ENCODE measurements at regions not wholly inside any gene's neighbourhood (a gene's known extent, or its start where the extent isn't known, plus 50 kb on each side); places are given as distances from the start of the nearest gene placed in this dataset.
A peak's percentile ranks its signal among the peaks of the same experiment; 100 is the strongest.

DNA sequence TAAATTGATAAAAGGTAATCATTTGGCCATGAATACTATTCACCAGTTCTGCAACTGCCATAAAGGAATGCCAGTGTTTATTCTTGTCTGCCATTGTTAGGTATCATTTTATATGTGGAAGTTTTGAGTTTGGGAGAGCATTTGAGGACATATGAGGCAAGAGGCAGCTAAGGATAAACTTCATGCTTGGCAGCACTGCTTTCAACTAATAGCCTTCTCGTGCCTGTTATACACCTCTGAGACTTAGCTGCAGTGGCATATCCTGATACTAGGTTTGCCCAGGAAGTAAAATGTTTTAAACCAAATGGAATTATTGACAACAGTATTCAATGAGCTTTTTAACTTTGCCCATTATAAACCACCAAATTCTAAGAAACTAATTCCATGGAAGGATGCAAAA is 126.0 kb upstream of the DPH6 start:
- Mint-ChIP-seq H3K4me1 (ENCODE audit: low read depth) (peaks cover 10% of the 10 kb centered on the region), H3K4me3 (no peak overlapping the region), H3K36me3 (ENCODE audit: insufficient read depth) (no peaks in the 10 kb centered on the region), H3K27me3 (ENCODE audit: low read depth) (no peaks in the 10 kb centered on the region), H3K9me3 (no peaks in the 10 kb centered on the region)
- ATAC-seq (no peak), DNase-seq (no peak)

GRCh38 chr15:35673093-35673684 is 127.2 kb upstream of the DPH6 start:
- DNase-seq, result no peak
- Mint-ChIP-seq H3K36me3 (ENCODE audit: insufficient read depth) (no peaks in the 10 kb centered on the region), H3K4me1 (ENCODE audit: low read depth) (peaks cover 6% of the 10 kb centered on the region), H3K27me3 (ENCODE audit: low read depth) (peaks cover 2% of the 10 kb centered on the region), H3K4me3 (peak overlapping the region; percentile 59), H3K9me3 (no peaks in the 10 kb centered on the region)
- ATAC-seq, result peak; percentile 63 to 69

DNA sequence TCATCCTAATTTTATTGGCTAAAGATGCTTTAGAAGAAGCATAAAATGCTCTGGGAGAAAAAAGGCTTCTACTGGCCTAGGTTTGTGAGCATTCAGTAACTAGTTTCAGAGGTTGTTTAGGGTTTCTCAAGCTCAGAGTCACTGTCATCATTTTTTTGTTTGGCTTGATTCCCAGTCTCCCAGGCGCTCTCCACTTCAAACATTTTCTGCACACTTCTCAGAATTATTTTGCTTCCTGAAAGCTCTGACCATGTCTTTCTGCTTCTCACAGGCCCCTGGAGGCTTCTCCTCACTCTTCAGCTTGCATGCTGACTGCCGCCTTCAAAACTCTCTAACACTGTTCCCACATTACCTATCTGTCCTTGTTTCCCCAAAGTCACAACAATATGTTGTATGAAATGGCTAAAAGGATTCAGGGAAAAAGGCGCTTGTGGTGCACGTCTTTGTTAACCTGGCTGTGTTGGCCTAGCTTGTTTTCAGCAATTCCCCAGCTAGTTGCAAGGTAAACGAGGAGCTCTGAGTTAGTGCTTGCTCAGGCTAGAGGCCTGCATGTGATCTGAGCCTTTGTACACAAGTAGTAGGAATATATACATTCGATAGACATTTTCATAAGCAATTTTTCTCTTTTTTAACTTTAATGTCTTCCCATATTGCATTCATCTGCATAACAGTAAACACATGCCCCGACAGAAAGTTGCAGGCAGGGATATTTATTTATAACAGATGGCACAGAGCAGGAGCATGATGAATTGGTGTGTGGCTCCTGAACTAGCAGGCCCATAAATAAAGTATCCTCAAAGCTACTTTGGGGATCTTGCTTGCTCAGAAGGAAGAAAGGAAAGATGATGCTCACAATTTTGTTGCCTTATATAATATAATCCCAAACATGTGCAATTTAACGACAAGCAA is 129.2 kb upstream of the DPH6 start:
- H3K4me1 Mint-ChIP-seq (ENCODE audit: low read depth), result peaks cover 6% of the 10 kb centered on the region
- ATAC-seq (no peak), DNase-seq (no peak)
- H3K27me3 Mint-ChIP-seq (ENCODE audit: low read depth), result peaks cover 2% of the 10 kb centered on the region
- H3K4me3 Mint-ChIP-seq, result no peak overlapping the region
- H3K36me3 Mint-ChIP-seq (ENCODE audit: insufficient read depth), result no peaks in the 10 kb centered on the region
- no peaks in the 10 kb centered on the region for H3K9me3 Mint-ChIP-seq

DNA sequence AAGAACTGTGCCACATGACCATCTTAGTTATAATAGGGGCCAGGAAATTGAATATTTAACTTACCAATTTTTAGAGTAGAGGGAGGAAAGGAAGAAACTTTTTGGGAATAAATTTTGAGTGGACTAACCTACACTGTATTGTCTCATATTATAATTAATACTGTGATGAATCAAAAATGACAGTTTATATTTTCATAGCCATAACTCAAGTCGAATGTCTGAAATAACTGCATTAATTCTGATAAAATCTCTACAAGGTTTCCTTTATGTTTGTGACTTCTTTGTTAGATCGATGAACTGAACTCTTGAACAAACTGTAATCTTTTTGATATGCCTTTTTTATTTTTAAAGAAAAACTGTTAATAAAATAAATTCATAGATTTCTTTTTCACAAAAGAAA is 132.8 kb upstream of the DPH6 start:
- H3K27me3 Mint-ChIP-seq (ENCODE audit: low read depth), result peaks cover 2% of the 10 kb centered on the region
- H3K4me1 Mint-ChIP-seq (ENCODE audit: low read depth), result no peaks in the 10 kb centered on the region
- H3K4me3 Mint-ChIP-seq, result no peak overlapping the region
- ATAC-seq (no peak), DNase-seq (no peak)
- H3K9me3 Mint-ChIP-seq, result no peaks in the 10 kb centered on the region
- H3K36me3 Mint-ChIP-seq (ENCODE audit: insufficient read depth), result no peaks in the 10 kb centered on the region

DNA sequence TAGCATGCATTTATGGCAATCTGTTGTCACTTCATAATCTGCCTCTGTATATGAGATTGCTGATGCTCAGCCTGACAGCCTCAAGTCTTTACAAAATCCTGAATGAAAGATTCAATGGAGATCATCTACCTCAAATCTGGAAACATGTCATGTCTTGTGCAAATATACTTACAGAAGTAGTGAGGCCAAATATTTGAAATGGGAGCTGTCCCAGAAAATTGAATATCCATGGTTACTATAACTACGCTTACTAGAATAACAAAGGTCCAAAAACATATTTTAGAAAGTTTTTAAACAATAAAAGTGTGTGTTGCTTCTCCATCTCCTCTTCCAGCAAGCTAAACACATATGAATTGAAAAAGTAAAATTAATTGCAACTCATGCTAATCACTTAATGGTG is 133.2 kb upstream of the DPH6 start:
- DNase-seq, result no peak
- Mint-ChIP-seq H3K27me3 (ENCODE audit: low read depth) (peaks cover 2% of the 10 kb centered on the region), H3K36me3 (ENCODE audit: insufficient read depth) (no peaks in the 10 kb centered on the region), H3K9me3 (no peaks in the 10 kb centered on the region), H3K4me3 (no peak overlapping the region), H3K4me1 (ENCODE audit: low read depth) (no peaks in the 10 kb centered on the region)
- no peak for ATAC-seq

DNA sequence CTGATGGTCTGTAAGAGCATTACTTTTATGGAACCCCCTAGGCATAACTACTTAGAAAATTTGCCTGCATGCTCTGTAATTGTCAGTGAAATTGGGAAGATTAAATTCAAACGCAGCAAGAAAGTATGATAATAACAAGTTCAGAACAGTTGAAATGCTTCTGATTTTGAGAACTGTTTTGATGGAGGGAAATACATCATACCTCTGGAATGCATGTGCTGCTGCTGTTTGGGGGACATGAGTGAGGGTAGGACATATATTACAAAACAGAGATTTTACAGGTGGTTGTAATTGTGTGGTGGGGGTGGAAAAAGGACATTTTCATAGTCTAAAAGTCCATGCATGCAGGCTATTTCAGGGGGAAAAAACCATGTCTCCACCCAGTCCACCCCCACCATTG is 135.0 kb upstream of the DPH6 start:
- no peak for DNase-seq
- H3K36me3 Mint-ChIP-seq (ENCODE audit: insufficient read depth), result no peaks in the 10 kb centered on the region
- no peaks in the 10 kb centered on the region for H3K4me1 Mint-ChIP-seq (ENCODE audit: low read depth)
- H3K27me3 Mint-ChIP-seq (ENCODE audit: low read depth), result peaks cover 2% of the 10 kb centered on the region
- H3K9me3 Mint-ChIP-seq, result no peaks in the 10 kb centered on the region
- ATAC-seq, result no peak
- no peak overlapping the region for H3K4me3 Mint-ChIP-seq

- no peaks in the 10 kb centered on the region for H3K9me3 Mint-ChIP-seq
- no peak overlapping the region for H3K4me3 Mint-ChIP-seq
- peaks cover 8% of the 10 kb centered on the region for H3K27me3 Mint-ChIP-seq (ENCODE audit: low read depth)
- H3K4me1 Mint-ChIP-seq (ENCODE audit: low read depth), result no peaks in the 10 kb centered on the region
- DNase-seq (no peak), ATAC-seq (no peak)
- no peaks in the 10 kb centered on the region for H3K36me3 Mint-ChIP-seq (ENCODE audit: insufficient read depth)
Measured at GRCh38 chr15:35686347-35686746, 140.4 kb upstream of the DPH6 start.

GRCh38 chr15:35689266-35689665 is 143.3 kb upstream of the DPH6 start:
- H3K27me3 Mint-ChIP-seq (ENCODE audit: low read depth), result peaks cover 8% of the 10 kb centered on the region
- no peaks in the 10 kb centered on the region for H3K4me1 Mint-ChIP-seq (ENCODE audit: low read depth)
- no peaks in the 10 kb centered on the region for H3K36me3 Mint-ChIP-seq (ENCODE audit: insufficient read depth)
- ATAC-seq (no peak), DNase-seq (no peak)
- no peaks in the 10 kb centered on the region for H3K9me3 Mint-ChIP-seq
- no peak overlapping the region for H3K4me3 Mint-ChIP-seq

DNA sequence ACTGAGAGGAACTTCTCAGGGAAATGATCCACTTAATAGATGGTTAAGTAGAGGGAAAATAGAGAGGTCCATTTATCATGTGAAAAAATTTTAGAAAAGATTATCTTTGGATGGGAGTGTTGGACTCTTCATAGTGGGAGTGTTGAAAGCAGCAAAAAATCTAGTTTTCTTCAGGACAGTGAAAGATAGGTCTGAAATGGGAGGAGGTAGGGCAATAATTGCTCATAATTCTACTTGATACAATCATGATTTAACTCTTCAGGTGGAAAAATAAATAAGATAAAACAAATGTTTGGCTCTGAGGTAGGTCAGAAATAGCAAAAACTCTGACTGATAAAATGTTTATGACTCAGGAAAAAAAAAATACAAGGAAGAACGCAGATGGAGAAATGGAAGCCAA is 144.1 kb upstream of the DPH6 start:
- Mint-ChIP-seq H3K4me3 (no peak overlapping the region), H3K36me3 (ENCODE audit: insufficient read depth) (no peaks in the 10 kb centered on the region), H3K9me3 (no peaks in the 10 kb centered on the region), H3K4me1 (ENCODE audit: low read depth) (no peaks in the 10 kb centered on the region), H3K27me3 (ENCODE audit: low read depth) (peaks cover 8% of the 10 kb centered on the region)
- no peak for ATAC-seq
- no peak for DNase-seq

DNA sequence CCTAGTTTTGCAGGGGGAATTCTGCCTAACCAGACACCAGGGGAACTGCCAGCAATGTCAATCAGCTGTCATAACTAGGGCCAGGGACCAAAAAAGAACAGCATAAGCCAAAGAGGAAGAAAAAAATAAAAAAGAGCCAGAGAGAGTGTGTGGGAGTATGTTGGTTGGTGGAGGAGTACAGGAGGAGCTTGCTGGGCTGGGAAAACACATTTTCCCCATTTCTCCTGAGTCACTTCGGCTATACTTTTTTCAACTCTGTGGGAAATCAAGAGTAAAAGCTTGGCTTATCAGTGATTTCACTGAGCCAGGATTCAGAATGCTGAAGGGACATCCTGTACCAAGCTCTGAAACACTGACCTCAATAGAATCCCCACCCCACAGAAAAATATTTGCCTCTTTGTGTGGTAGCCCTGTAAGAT is 144.7 kb upstream of the DPH6 start:
- Mint-ChIP-seq H3K9me3 (no peaks in the 10 kb centered on the region), H3K4me1 (ENCODE audit: low read depth) (no peaks in the 10 kb centered on the region), H3K4me3 (no peak overlapping the region), H3K36me3 (ENCODE audit: insufficient read depth) (no peaks in the 10 kb centered on the region), H3K27me3 (ENCODE audit: low read depth) (peaks cover 9% of the 10 kb centered on the region)
- ATAC-seq (no peak), DNase-seq (no peak)

DNA sequence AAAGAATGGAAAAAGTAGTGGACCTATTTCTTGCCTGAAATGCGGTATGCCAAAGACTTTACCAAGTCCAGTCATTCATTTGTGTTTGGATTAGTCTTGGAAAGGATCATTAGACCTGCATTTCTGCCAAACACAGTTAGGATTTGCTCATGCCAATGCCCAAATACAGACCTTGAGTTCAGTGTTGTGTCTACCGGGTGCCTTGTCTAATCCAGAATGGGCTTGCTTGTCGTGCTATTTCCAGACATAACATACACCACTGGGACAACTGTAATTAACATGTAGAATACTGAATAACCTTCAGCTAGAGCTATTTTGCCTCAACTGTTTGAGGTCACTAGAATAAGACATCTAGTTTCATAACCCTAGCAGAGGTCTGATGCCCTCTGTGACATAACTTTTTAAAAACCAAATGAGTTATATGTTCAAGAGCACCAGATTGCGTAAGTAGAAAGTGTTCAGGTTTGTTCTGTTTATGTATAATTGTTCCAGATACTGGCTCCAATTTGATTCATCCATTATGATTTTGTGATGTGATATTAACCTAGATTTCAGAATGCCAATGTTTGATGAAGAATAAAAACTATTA is 145.3 kb upstream of the DPH6 start:
- no peaks in the 10 kb centered on the region for H3K36me3 Mint-ChIP-seq (ENCODE audit: insufficient read depth)
- DNase-seq, result no peak
- H3K4me1 Mint-ChIP-seq (ENCODE audit: low read depth), result no peaks in the 10 kb centered on the region
- H3K9me3 Mint-ChIP-seq, result no peaks in the 10 kb centered on the region
- ATAC-seq, result no peak
- peaks cover 9% of the 10 kb centered on the region for H3K27me3 Mint-ChIP-seq (ENCODE audit: low read depth)
- H3K4me3 Mint-ChIP-seq, result no peak overlapping the region

DNA sequence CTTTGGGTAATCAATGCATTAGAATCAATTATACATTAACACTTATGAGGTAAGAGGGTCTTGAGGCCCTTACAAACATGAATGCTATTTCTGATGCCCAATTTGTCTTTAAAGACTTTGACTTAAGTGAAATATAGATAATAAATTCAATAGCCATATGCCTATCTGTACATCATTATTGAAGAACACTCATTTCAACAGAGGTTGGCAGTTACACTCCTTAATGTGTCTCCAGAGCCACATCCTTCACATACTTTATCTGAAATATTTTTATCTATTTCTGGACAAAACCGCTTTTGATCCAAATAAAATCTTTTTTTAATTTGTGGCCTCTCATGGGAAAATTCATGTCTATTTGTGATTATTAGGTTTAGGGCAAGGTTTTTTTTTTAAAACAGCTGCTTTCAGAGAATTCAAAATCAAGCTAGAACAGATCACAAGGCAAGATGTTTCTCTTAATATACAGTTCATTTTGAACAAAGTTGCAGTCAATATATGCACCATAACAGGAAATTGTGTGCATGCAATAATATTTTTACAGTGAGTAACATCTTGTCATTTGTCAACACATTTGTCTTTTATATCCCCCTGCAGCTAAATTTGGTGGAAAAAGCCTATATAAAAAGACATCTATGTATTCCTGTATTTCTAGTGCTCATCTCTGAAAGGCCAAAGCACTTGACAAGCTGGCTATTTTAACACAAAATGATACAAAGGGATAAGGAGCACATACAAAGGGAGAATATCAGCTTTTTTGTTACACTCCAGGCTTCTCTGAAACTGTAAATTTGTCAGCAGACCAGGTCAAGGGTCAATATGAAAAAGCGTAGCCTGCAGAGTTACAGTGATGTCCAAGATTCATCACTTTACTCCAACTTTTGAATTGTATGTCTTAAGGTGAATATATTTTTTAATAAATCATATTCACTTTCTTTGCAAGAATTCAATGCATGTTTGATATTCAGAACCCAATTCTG is 146.2 kb upstream of the DPH6 start:
- Mint-ChIP-seq H3K36me3 (ENCODE audit: insufficient read depth) (no peaks in the 10 kb centered on the region), H3K4me3 (no peak overlapping the region), H3K4me1 (ENCODE audit: low read depth) (no peaks in the 10 kb centered on the region), H3K27me3 (ENCODE audit: low read depth) (peaks cover 9% of the 10 kb centered on the region), H3K9me3 (no peaks in the 10 kb centered on the region)
- no peak for DNase-seq
- no peak for ATAC-seq

- no peak for ATAC-seq
- no peak overlapping the region for H3K4me3 Mint-ChIP-seq
Measured at GRCh38 chr15:35693286-35693685, 147.3 kb upstream of the DPH6 start.

GRCh38 chr15:35693886-35694285 is 147.9 kb upstream of the DPH6 start:
- Mint-ChIP-seq H3K36me3 (ENCODE audit: insufficient read depth) (no peaks in the 10 kb centered on the region), H3K4me1 (ENCODE audit: low read depth) (no peaks in the 10 kb centered on the region), H3K4me3 (no peak overlapping the region), H3K9me3 (no peaks in the 10 kb centered on the region), H3K27me3 (ENCODE audit: low read depth) (peaks cover 9% of the 10 kb centered on the region)
- DNase-seq, result no peak
- ATAC-seq, result no peak

More at GRCh38 chr15:35693286-35693685, 147.3 kb upstream of the DPH6 start:
- Mint-ChIP-seq H3K9me3 (no peaks in the 10 kb centered on the region), H3K36me3 (ENCODE audit: insufficient read depth) (no peaks in the 10 kb centered on the region), H3K27me3 (ENCODE audit: low read depth) (peaks cover 9% of the 10 kb centered on the region), H3K4me1 (ENCODE audit: low read depth) (no peaks in the 10 kb centered on the region)
- DNase-seq, result no peak

Measured in activated T-cell treated with anti-CD3 and anti-CD28 coated beads, Interleukin-2, amount 50 U/mL, for 4 hours (primary cell).